H9 (cell line): ENCODE measurements at regions not wholly inside any gene's neighbourhood (a gene's known extent, or its start where the extent isn't known, plus 50 kb on each side); places are given as distances from the start of the nearest gene placed in this dataset.
"Not testable (repeated sequence)": the region's sequence is repeated elsewhere in the genome, so short reads cannot be mapped to it uniquely, and the experiment has no call there.

Experiments
- DNase-seq: peaks from one replicate; pipeline ENCODE4 v3.0.0-alpha.2; 2017
- H2AFZ ChIP-seq: one replicate; pipeline ENCODE4 v1.6.1; 2013; ENCODE audit warnings: mild to moderate bottlenecking, low read length, control low read depth, moderate library complexity
- H2AK5ac ChIP-seq: 2 replicates; pipeline ENCODE4 v1.6.1; 2013; ENCODE audit warnings: low read length, control low read depth, mixed read lengths; ENCODE audit not compliant: insufficient read length
- H2BK120ac ChIP-seq: one replicate; pipeline ENCODE4 v1.6.1; 2013; ENCODE audit warnings: low read depth, mild to moderate bottlenecking, low read length, control low read depth, inconsistent platforms; ENCODE audit not compliant: poor library complexity, severe bottlenecking
- H2BK12ac ChIP-seq: 2 replicates; pipeline ENCODE4 v1.6.1; 2013; ENCODE audit warnings: low read length, control low read depth, mixed read lengths, low read depth; ENCODE audit not compliant: insufficient read length
- H2BK15ac ChIP-seq: 2 replicates; pipeline ENCODE4 v1.6.1; 2013; ENCODE audit warnings: low read depth, low read length, control low read depth
- H2BK20ac ChIP-seq: one replicate; pipeline ENCODE4 v1.6.1; 2013; ENCODE audit warnings: low read depth, mild to moderate bottlenecking, low read length, control low read depth, inconsistent platforms; ENCODE audit not compliant: poor library complexity, severe bottlenecking
- H2BK5ac ChIP-seq: 2 replicates; pipeline ENCODE4 v1.6.1; 2013; ENCODE audit warnings: low read length, control low read depth, mixed read lengths; ENCODE audit not compliant: insufficient read length
- H3K14ac ChIP-seq: 2 replicates; pipeline ENCODE4 v1.6.1; 2013; ENCODE audit warnings: low read length, control low read depth; ENCODE audit not compliant: insufficient read depth
- H3K18ac ChIP-seq: 2 replicates; pipeline ENCODE4 v1.6.1; 2013; ENCODE audit warnings: low read depth, mild to moderate bottlenecking, mixed read lengths, low read length, control low read depth; ENCODE audit not compliant: insufficient read length
- H3K23ac ChIP-seq: 2 replicates; pipeline ENCODE4 v1.6.1; 2013; ENCODE audit warnings: low read length, control low read depth, mixed read lengths, low read depth; ENCODE audit not compliant: insufficient read length
- H3K23me2 ChIP-seq: 2 replicates; pipeline ENCODE4 v1.6.1; 2013; ENCODE audit warnings: low read depth, mild to moderate bottlenecking, mixed read lengths, low read length, control low read depth; ENCODE audit not compliant: insufficient read length, poor library complexity, severe bottlenecking
- H3K27ac ChIP-seq: 2 replicates; pipeline ENCODE4 v1.5.1; 2013; ENCODE audit warnings: low read length, control low read depth, mixed read lengths, low read depth; ENCODE audit not compliant: insufficient read length
- H3K27me3 ChIP-seq: 2 replicates; pipeline ENCODE4 v1.6.1; 2013; ENCODE audit warnings: low read length, control low read depth, inconsistent platforms; ENCODE audit not compliant: insufficient read depth
- H3K4ac ChIP-seq: 2 replicates; pipeline ENCODE4 v1.6.1; 2013; ENCODE audit warnings: low read depth, mild to moderate bottlenecking, control low read depth, inconsistent platforms, low read length, moderate library complexity
- H3K4me1 ChIP-seq: 2 replicates; pipeline ENCODE4 v1.6.1; 2013; ENCODE audit warnings: low read length, control low read depth, inconsistent platforms; ENCODE audit not compliant: insufficient read depth
- H3K4me2 ChIP-seq: 2 replicates; pipeline ENCODE4 v1.6.1; 2013; ENCODE audit warnings: low read length, control low read depth, mixed read lengths; ENCODE audit not compliant: insufficient read length, insufficient read depth
- H3K56ac ChIP-seq: 2 replicates; pipeline ENCODE4 v1.6.1; 2013; ENCODE audit warnings: low read depth, mild to moderate bottlenecking, mixed read lengths, low read length, control low read depth; ENCODE audit not compliant: insufficient read length
- H3K79me1 ChIP-seq: 2 replicates; pipeline ENCODE4 v1.6.1; 2013; ENCODE audit warnings: low read depth, mild to moderate bottlenecking, moderate library complexity, low read length, control low read depth, inconsistent platforms; ENCODE audit not compliant: insufficient read depth, poor library complexity, severe bottlenecking
- H3K79me2 ChIP-seq: 2 replicates; pipeline ENCODE4 v1.6.1; 2013; ENCODE audit warnings: low read length, control low read depth, inconsistent platforms; ENCODE audit not compliant: insufficient read depth
- H3K9ac ChIP-seq: 2 replicates; pipeline ENCODE4 v1.6.1; 2013; ENCODE audit warnings: low read length, control low read depth, mixed read lengths; ENCODE audit not compliant: insufficient read length; ENCODE audit errors: extremely low read depth
- H3K9me3 ChIP-seq: one replicate; pipeline ENCODE4 v1.6.1; 2013; ENCODE audit warnings: low read depth, low read length, inconsistent platforms; ENCODE audit not compliant: control insufficient read depth
- H3T11ph ChIP-seq: one replicate; pipeline ENCODE4 v1.6.1; 2013; ENCODE audit warnings: mild to moderate bottlenecking, low read length, control low read depth, inconsistent platforms
- H4K20me1 ChIP-seq: one replicate; pipeline ENCODE4 v1.6.1; 2013; ENCODE audit not compliant: control insufficient read depth, insufficient read length, insufficient read depth
- H4K5ac ChIP-seq: 2 replicates; pipeline ENCODE4 v1.6.1; 2013; ENCODE audit warnings: low read depth, mild to moderate bottlenecking, mixed read lengths, low read length, control low read depth; ENCODE audit not compliant: insufficient read length
- H4K8ac ChIP-seq: replicated peaks from 2 replicates; pipeline ENCODE4 v1.6.1; 2013; ENCODE audit warnings: low read length, control low read depth, mixed read lengths, low read depth; ENCODE audit not compliant: insufficient read length
- H4K91ac ChIP-seq: 2 replicates; pipeline ENCODE4 v1.6.1; 2013; ENCODE audit warnings: low read depth, mild to moderate bottlenecking, moderate library complexity, mixed read lengths, low read length, control low read depth; ENCODE audit not compliant: insufficient read length
- H3K27ac Mint-ChIP-seq, 3 experiments: 2 replicates in 2 of 3; 3 replicates in 1 of 3; pipeline ENCODE4 v1.8.0; 2020 to 2021; ENCODE audit warnings: mixed read lengths in 3 of 3, mild to moderate bottlenecking in 1 of 3, moderate library complexity in 1 of 3
- H3K27me3 Mint-ChIP-seq: 2 replicates; pipeline ENCODE4 v1.8.0; 2021; ENCODE audit warnings: low read depth, mild to moderate bottlenecking, moderate library complexity, mixed read lengths
- H3K36me3 Mint-ChIP-seq, 3 experiments: 2 replicates in 2 of 3; 3 replicates in 1 of 3; pipeline ENCODE4 v1.8.0; 2020 to 2021; ENCODE audit warnings: low read depth in 3 of 3, mixed read lengths in 3 of 3; ENCODE audit not compliant: insufficient read depth in 1 of 3
- H3K4me1 Mint-ChIP-seq, 2 experiments: 2 replicates each; pipeline ENCODE4 v1.8.0; 2020; ENCODE audit warnings: mixed read lengths in 2 of 2
- H3K4me3 Mint-ChIP-seq, 2 experiments: 2 replicates in 1 of 2; 3 replicates in 1 of 2; pipeline ENCODE4 v1.8.0; 2020 to 2021; ENCODE audit warnings: mild to moderate bottlenecking in 2 of 2, mixed read lengths in 2 of 2, moderate library complexity in 1 of 2
- H3K9me3 Mint-ChIP-seq, 2 experiments: 2 replicates in 1 of 2; 3 replicates in 1 of 2; pipeline ENCODE4 v1.8.0; 2020; ENCODE audit warnings: mild to moderate bottlenecking in 2 of 2, mixed read lengths in 2 of 2, moderate library complexity in 1 of 2
- WGBS: extraction: QIAGEN DNeasy Blood & Tissue Kit; methylation state at CpG from one replicate; pipeline ENCODE4 v1.1.7; 2013; ENCODE audit warnings: missing lambda C conversion rate, low lambda C conversion rate, mixed read lengths; ENCODE audit not compliant: insufficient read length; ENCODE audit errors: extremely low coverage; 5-methylcytosine and 5-hydroxymethylcytosine counted together

GRCh38 chr2:132265595-132265994, 103.8 kb upstream of the ANKRD30BL start:
- H3K27ac ChIP-seq, DNase-seq, H3K27me3 ChIP-seq, H2AK5ac ChIP-seq, H2BK20ac ChIP-seq, H3K9me3 ChIP-seq, H3K36me3 Mint-ChIP-seq, H3K4me1 ChIP-seq, H4K8ac ChIP-seq, H3K56ac ChIP-seq, H2BK120ac ChIP-seq, H3K18ac ChIP-seq, H3K9me3 Mint-ChIP-seq, H2BK12ac ChIP-seq, H3K79me1 ChIP-seq, H3K4me3 Mint-ChIP-seq, H3K4me2 ChIP-seq, H2BK15ac ChIP-seq, H4K5ac ChIP-seq, H3K4me1 Mint-ChIP-seq, H3K79me2 ChIP-seq, H4K91ac ChIP-seq, H3T11ph ChIP-seq, H2BK5ac ChIP-seq, H3K14ac ChIP-seq, H3K23ac ChIP-seq, H3K9ac ChIP-seq, H4K20me1 ChIP-seq, H3K23me2 ChIP-seq, H3K27me3 Mint-ChIP-seq, H3K4ac ChIP-seq, H2AFZ ChIP-seq, H3K27ac Mint-ChIP-seq: not testable (repeated sequence)
- no CpG with 5 or more reads among the region's 12 CpGs for WGBS
